NCI-H2107 (cell line): ENCODE measurements at regions not wholly inside any gene's neighbourhood (a gene's known extent, or its start where the extent isn't known, plus 50 kb on each side); places are given as distances from the start of the nearest gene placed in this dataset.

Source experiments
- DNase-seq: peaks from one replicate; lab custom pipeline; 2025; lab: John Stamatoyannopoulos, UW

DNA sequence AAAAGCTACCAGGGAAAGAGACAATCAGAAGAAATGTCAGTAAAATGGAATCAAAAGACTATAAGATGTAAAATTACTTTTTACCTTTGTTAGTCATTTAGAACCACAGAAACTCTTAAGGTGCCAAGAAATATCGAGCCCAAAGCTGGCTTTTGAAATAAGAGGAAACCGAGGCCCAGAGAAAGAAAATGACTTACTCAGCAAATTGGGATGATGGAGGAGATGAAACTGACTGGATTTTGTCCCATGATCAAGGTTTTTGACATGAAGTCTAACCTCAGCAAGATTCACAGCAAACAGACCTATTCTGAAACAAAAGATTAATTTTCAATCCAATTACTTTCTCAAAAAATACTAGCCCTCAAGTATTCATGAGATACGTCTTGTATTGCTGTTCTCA lies 696.2 kb upstream of the WWC1 start:
- DNase-seq: no peak

DNA sequence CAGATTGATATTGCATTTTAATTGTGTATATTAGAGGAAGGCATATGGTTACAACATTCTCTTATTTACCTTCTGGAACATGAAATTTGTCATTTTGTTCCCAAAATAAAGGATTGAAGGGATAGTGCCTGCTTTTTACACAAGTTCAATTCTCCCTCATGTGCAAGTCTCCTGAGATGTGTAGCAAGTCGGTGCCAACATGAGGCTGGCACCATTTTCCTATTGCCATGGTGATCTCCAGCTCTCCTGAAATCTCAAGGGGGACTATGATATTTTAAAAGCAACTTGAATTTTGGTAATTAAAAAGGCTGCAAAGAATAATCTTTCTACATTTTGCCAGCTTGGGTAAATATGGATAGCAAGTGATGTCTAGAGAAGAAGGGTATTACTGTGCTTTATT lies 693.3 kb upstream of the WWC1 start:
- DNase-seq: no peak

DNA sequence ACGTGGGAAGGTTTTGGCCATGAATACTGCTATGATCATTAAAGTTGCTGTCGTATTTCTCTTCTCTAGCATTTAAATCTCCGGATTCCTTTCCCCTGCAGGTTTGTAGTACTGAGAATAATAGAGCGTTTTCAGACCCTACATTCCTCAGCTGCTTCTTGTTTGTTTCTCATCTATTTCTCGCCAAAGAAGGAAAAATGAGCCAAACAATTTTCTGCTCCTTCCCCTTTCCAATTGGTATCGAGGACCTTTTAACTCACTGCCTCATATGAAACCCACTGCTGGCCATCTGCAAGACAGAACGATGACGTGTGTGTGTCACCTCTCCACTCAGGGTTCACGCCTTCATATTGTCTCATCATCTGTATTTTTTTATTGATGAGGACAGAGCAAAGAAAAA lies 689.4 kb upstream of the WWC1 start:
- DNase-seq: no peak

DNA sequence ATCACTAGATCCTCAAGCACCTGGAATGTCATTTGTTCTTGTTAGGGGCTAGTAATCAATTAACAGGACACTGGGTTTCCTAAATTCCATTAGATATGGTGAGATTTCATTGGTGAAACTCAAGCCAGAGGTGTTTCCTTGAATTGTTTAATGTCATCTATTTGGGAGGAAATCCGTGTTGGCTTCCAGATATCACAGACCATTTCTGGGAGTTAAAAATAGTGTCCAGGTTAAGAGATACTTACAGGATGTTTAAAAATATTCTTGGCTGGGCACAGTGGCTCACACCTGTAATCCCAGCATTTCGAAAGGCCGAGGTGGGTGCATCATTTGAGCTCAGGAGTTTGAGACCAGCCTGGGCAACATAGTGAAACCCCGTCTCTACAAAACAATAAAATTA lies 688.3 kb upstream of the WWC1 start:
- no peak for DNase-seq

DNA sequence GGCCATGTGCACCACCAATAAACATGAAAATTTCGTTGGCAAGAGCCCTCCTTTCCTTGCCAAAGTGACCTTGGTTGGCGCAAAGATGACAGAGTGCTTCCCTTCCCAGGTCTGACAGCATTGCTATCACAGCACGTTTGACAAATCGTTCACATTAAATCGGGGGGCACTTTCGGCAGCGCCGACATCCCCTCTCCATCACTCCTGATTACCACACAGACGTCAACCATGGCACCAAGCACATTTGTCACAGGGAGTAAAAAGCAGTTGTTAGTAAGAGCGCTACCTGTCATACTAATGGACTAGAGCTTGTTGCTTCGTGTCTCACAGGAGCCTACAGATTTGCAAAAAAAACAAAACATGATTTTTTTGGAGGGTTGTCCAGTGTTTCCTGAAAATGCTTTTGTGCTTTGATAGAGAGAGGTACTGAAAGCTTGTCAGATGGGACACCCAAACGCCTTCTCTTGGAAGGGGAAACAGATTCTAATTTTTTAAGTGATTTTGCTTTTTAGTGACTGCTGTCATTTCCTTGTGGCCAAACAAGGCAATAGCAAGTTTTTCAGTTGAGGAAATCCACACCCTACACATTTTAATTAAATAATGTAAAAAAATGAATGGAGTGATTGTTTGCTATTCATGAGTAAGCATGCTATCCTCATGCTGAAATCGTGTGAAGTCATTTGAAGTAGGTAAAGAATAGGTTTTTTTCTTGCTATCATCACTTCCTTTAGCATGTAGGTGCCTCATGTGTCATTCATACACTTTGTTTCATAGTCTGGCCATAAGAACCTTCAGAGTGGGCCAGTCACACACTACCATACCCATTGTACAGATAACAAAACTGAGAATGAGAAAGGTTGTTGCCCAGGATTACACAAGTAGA lies 682.8 kb upstream of the WWC1 start:
- no peak for DNase-seq

GRCh38 chr5:167614294-167615021 lies 677.0 kb upstream of the WWC1 start:
- DNase-seq: no peak

DNA sequence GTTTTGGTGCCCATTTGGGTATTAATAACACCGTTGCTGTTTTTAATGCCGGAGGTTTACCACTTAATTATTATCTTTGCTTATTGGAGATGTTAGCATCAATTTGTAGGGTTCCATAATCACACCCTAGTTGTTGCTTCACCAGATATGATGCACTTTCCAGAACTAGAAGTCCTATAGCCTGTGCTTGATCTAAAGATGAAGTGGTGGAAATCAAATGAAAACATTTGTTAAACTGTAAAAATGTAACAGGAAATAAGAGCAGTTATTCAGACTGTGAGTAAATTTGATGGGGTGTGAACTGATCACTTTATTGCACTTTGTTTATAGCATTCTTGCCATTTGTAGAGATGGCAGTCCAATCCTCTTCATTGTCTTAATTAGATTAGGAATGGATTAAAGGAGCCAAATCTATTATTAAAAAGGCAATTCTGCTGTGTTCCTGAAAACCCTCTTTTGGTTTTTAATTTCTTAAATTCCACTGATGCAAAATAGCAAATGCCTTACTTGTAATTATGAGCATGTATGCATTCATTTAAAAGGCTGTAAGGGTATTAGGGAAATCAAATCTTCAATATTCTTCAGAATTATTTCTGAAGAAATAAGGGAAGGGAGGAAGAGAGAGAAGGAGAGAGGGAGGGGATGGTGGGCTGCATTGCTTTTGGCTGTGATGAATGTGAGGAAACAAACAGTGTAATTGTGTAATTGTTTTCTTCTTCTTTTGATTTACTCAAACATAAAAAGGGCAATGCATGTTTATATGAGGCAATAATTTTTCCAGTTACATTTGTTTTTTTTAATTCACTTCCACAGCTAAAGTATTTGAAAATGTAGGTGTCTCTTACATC lies 675.2 kb upstream of the WWC1 start:
- DNase-seq: no peak

DNA sequence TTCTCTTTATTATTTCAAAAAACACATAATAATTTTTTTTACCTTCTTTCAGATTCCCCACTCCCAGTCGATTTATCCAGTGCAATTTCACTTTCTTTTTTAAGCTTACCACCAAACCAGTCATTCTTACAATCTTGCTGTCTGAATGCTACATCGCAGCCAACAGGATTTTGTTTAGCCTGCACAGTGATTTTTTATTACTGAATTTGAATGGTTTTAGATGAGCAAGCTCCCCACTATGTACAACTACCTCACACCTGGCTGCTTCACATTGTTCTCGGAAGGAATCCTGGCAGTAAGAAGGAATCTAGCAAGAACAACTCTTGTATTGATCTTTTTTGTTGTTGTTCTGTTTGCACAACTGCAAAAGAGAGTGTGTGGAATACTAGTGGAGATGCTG lies 668.1 kb upstream of the WWC1 start:
- DNase-seq: no peak

- DNase-seq: no peak
Measured at GRCh38 chr5:167624053-167624452, 667.4 kb upstream of the WWC1 start.

DNA sequence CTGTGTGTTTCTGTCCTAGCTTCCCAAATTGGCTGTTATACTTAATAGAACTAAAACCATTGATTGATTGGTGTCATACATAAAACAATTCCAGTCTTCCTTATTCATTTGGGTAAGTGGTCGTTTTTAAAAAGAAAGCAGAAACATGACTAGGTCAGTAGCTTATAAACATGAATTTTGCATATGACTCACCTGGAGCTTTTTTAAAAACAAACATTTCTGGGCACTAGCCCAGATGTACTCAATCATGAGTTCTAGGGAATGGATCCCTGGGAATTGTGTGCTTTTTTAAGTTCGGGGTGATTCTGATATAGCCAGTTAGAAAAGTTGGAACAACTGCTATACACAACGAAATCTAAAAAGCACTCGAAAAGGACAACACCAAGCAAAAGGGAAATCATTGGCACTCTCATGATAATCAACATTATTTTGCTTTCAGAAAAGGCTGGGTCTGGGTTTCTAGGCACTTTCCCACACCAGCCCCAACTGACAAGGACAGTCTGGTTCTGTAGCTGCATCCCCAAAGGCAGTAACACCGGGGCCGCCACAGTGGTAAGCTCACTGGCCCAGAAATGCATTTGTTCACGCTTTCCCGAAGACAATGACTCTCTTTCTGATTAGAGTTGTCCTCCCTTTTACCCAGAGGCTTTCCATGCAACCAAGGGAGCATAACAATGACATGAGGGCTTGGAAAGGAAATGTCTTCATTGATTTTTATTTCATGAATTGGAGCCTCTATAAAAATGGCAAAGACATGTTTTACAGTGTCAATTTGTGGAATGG lies 664.9 kb upstream of the WWC1 start:
- DNase-seq: no peak

DNA sequence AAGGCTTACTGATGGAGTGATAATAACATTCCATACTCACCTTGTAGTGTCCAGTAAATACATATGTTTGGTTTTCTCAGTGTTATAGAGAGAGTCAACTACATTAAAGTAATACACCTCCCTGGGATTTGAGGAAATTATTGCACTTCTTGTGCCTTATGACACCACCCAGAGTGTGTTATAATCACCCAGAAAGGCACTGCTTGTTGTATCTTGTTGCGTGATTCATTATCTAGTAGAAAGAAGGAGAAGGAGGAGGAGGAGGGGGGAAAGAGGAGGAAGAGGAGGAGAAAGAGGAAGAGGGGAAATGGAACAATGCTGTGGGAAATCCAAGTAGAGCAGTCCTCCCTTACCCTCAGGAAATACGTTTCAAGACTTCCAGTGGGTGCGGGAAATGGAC lies 661.8 kb upstream of the WWC1 start:
- no peak for DNase-seq

- DNase-seq: no peak
Measured at GRCh38 chr5:167631191-167631590, 660.3 kb upstream of the WWC1 start.

DNA sequence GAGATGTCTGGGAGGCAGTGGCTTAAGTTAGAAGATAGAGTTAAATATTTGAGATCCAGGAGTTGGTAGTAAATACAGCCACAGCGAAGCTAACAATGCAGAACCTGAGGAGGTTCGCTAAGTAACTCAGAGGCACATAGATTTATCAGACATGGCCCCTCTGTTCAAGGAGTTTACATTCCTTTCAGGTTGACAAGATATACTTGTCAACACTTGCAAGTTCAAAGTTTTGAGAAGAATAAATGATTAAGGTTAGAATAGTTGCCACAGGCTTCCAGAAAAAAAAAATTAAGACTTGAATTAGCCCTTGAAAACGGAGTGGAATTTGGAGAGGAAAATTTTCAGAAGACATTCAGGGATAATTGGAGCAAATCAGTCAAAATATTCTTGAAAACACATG lies 658.3 kb upstream of the WWC1 start:
- DNase-seq: no peak

GRCh38 chr5:167633931-167634341 lies 657.5 kb upstream of the WWC1 start:
- no peak for DNase-seq

DNA sequence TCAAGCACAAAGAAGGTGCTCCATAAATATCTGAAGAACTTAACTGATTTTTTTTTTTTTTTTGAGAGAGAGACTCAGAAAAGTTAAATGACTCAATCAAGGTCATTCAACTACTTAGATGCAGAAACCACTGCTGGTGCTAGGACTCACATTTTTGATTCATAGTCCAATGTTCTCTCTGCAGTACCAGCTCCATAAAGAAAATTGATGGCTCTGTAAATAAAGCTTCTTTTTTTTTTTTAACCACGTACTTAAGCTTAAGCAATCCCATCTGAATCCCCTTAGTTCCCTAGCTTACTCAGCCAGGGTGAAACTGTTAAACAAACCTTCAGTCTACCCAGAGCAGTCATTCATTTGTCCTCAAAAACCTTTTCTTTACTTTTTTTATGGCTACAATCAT lies 657.0 kb upstream of the WWC1 start:
- no peak for DNase-seq

- no peak for DNase-seq
Measured at GRCh38 chr5:167638816-167639215, 652.6 kb upstream of the WWC1 start.

DNA sequence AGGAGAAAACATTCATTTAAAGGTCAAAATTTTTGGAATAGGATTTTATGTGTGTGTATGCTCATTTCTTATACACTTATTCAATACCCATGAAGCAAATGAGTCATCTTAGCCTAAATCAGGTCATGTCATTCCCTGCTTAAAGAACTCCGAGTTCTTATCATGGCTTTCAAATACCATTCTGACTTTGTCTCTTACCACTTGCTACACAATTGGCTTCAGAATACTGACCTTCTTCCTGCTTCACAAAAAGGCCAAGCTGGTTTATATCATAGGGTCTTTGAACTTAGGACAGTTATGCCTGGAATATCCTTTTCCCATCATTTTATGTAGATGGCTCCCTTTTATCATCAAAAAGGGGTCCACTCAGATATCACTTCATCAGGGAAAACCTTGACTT lies 652.2 kb upstream of the WWC1 start:
- DNase-seq: no peak

DNA sequence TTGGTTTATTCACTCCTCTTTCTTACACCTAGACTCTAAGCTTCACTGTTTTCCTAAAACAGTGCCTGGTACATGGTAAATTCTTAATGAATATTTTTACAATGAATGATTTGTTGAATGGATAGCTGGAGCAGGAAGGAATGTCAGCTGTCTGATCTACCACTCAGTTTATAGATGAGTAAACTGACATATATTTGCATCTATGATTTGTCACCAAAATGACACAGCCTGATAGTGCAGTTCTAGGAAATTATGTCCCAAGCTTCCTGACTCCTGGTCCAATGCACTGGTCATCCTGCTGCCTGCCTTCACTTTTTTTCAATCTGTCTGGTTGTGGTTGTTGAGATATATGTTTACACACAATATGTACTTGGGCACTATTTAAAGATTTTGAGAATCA lies 651.7 kb upstream of the WWC1 start:
- DNase-seq: no peak

DNA sequence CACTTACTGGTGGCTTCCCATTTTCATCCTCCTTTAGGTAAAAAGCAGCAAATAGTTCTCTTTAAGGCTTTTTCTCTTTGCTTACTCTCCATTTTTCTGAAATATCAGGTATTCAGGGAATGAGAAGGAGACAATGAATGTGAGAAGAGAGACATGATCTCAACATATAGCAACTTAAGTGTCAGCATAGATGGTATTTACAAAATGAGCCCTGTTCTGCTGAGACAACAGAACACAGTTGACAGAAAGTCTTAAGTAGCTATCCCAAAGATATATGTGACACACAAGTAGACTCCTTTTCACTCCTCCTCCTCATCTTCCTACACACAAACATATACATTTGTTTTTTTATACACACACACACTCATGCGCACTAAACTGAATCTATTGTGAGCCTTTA lies 649.3 kb upstream of the WWC1 start:
- no peak for DNase-seq

DNA sequence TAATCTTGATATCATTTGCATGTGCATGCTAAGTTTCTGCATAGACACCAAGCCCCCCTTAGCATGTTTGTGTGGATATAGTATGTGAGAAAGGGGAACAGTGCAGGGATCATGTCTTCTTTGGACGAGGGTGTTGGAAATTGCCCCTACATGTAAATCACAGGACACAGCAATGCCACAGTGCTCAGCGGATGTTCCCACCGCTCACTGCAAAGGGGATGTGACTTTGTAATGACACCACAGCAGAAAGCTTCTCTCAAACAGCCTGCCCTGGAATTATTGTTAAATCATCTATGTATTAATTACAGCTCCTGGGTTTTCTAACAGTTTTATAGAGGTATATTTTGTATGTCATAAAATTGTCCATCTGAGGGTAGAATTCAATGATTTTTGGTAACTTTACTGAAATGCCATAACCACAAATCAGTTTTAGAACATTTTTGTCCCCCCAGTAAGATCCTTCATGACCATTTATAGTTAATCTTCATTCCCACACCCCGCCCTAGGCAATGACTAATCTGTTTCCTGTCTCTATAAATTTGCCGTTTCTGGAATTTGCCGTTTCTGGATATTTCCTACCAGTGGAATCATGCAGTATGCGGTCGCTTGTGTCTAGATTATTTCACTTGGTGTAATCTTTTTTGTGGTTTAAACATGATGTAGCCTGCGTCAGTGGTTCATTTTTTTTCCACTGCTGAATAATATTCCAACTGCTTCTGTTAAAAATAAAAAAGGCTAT lies 648.5 kb upstream of the WWC1 start:
- no peak for DNase-seq

DNA sequence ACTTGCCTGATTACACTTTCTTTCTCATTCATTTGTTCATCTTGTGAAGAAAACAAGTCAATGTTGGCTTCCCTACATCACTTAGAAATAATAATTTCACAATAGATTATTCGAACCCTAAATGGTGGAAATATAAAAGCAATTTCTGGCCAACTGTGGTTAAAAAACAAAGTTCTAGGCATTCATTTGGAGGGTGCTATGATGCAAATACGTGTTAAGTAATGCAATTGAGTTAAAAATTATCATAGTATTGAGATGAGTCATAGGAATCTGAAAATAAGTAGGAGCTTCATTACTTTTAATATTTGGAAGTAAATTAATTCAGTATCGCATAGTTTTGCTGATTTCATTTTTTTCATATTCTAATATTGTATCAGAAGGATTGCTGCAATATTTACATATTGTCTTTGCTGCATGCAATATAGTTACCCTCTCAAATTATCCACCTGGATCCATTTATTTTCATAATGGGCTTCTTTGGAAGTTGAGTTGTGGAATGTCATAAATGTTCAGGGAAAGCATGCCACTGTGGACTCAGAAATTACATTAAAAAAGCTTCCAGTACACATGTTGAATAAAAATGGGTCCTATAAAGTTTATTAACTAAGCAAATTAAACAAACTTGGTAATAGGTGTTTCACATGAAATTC lies 647.7 kb upstream of the WWC1 start:
- no peak for DNase-seq
